ENCODE measurements at regions not wholly inside any gene's neighbourhood (a gene's known extent, or its start where the extent isn't known, plus 50 kb on each side); places are given as distances from the start of the nearest gene placed in this dataset.

GRCh38 chr2:221102896-221103688 lies 469.0 kb downstream of the EPHA4 start:
- no TSS peak for BruUV-seq (replicated peaks)
- 0 out of 5 replicates have a peak, but pooled peaks cover 0 to 4% of the 10 kb centered on the region in 2 experiments for H3K27me3 ChIP-seq (ENCODE audit: control insufficient read depth in 1 of 2, insufficient read depth in 2 of 2, low read length in 2 of 2)
- H3K36me3 ChIP-seq (replicated peaks in 1 of 2; ENCODE audit: control insufficient read depth in 1 of 2, insufficient read depth in 2 of 2, low read length in 2 of 2) = no peaks in the 10 kb centered on the region
- ATAC-seq (no peak), DNase-seq (ENCODE audit: low spot score) (no peak), FAIRE-seq (no peak)
- H3K4me3 ChIP-seq (replicated peaks in 1 of 3; ENCODE audit: insufficient read depth in 1 of 3, low read depth in 2 of 3, low read length in 3 of 3) = no peak overlapping the region
- TF ChIP-seq ZNF275 (CRISPR knock-in tag; IDR thresholded peaks at IDR 0.05; ENCODE audit: borderline replicate concordance) = no peak
- TF ChIP-seq ZSCAN25 (CRISPR knock-in tag; IDR thresholded peaks at IDR 0.05) = no peak
- TF ChIP-seq U2AF2 (IDR thresholded peaks at IDR 0.05; ENCODE audit: low read depth, low read length) = no peak
- no peak for TF ChIP-seq ZNF800 (CRISPR knock-in tag; IDR thresholded peaks at IDR 0.05)
- no peak for TF ChIP-seq PCBP1 (IDR thresholded peaks at IDR 0.05; ENCODE audit: borderline replicate concordance, low read depth, low read length)
- no peak for TF ChIP-seq ZNF136 (CRISPR knock-in tag; IDR thresholded peaks at IDR 0.05; ENCODE audit: low read depth)
- TF ChIP-seq ZNF772 (CRISPR knock-in tag; IDR thresholded peaks at IDR 0.05) = no peak
- no peak for TF ChIP-seq ZNF20 (CRISPR knock-in tag; IDR thresholded peaks at IDR 0.05)
- TF ChIP-seq PATZ1 (CRISPR knock-in tag; IDR thresholded peaks at IDR 0.05) = no peak
- no peak for TF ChIP-seq FOXK1 (CRISPR knock-in tag; IDR thresholded peaks at IDR 0.05; ENCODE audit: borderline replicate concordance, low read depth)
- no peak for TF ChIP-seq ZBTB7A (CRISPR knock-in tag; IDR thresholded peaks at IDR 0.05)
- no peak for TF ChIP-seq ZNF251 (CRISPR knock-in tag; IDR thresholded peaks at IDR 0.05)
- TF ChIP-seq TBL1XR1 (IDR thresholded peaks at IDR 0.05; ENCODE audit: borderline replicate concordance, low read length, partially characterized antibody) = no peak
- TF ChIP-seq ZNF768 (CRISPR knock-in tag; IDR thresholded peaks at IDR 0.05) = no peak
- no peak for TF ChIP-seq MAF1 (CRISPR knock-in tag; IDR thresholded peaks at IDR 0.05; ENCODE audit: borderline replicate concordance)
- TF ChIP-seq ZSCAN31 (CRISPR knock-in tag; IDR thresholded peaks at IDR 0.05; ENCODE audit: low read depth) = no peak
- no peak overlapping the region for H3K4me2 ChIP-seq (ENCODE audit: low read depth, low read length)
- in situ Hi-C loops (cut with HindIII; ENCODE audit: extremely low pct_ligation_motif_present, low pct_unique_long_range_greater_than_20kb) = no loop called here
- H3K9ac ChIP-seq (ENCODE audit: insufficient read depth, low read depth, low read length) = no peak overlapping the region
- no peak overlapping the region for H3K27ac ChIP-seq (ENCODE audit: extremely low read length, insufficient read depth, low read length)
- H4K20me1 ChIP-seq (ENCODE audit: insufficient read depth, low read length) = no peaks in the 10 kb centered on the region
- H3K79me2 ChIP-seq (ENCODE audit: insufficient read depth, low read length) = no peaks in the 10 kb centered on the region
- no peak overlapping the region for H2AFZ ChIP-seq (ENCODE audit: low read length)
- 8% methylated on average over 6 of the region's 6 CpGs for WGBS (ENCODE audit: low lambda C conversion rate)
- intact Hi-C loops (cut with micrococcal nuclease; ENCODE audit: unreplicated experiment) = no loop called here
- no peaks in the 10 kb centered on the region for H3K9me3 ChIP-seq (ENCODE audit: low read length)
- H3K4me1 ChIP-seq (ENCODE audit: insufficient read depth, low read length) = no peaks in the 10 kb centered on the region
- ChIA-PET CTCF (ENCODE audit: low intra/inter-chr PET ratio, low total read pairs) (no interaction called here), POLR2A (no interaction called here)
